ENCODE measurements at regions not wholly inside any gene's neighbourhood (a gene's known extent, or its start where the extent isn't known, plus 50 kb on each side); places are given as distances from the start of the nearest gene placed in this dataset.

GRCh38 chr9:115191667-115192066 is 73.7 kb upstream of the TNC start:
- DNase-seq (ENCODE audit: extremely low read depth, insufficient read length) = no peak

DNA sequence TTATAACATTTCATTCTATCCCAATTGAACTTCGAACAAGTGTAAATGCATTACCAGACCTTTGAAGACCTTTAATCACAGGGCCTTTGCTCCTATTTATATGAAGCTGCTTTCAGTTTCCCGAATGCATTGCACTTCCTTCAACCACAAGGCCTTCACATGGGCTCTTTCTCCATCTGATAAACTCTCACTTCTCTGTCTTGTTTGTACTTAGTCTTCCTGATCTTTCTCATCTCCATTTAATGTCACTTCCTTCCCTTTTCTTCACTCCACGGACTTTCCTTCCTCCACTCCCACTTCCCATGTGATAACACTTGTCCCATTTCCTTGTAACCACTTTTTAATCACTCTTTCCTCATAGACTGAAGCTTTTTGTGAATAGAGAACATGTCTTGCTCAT is 74.3 kb upstream of the TNC start:
- TF ChIP-seq CTCF (IDR thresholded peaks at IDR 0.05; ENCODE audit: insufficient read depth, low read length, poor library complexity, severe bottlenecking) = no peak
- Histone ChIP-seq H3K4me3 (replicated peaks; ENCODE audit: low read depth, low read length) (no peak overlapping the region), H3K27me3 (replicated peaks; ENCODE audit: control insufficient read depth, insufficient read depth, low read length) (no peaks in the 10 kb centered on the region), H3K36me3 (ENCODE audit: control insufficient read depth, insufficient read depth, low read length) (no peaks in the 10 kb centered on the region)
- no peak for DNase-seq (ENCODE audit: extremely low read depth, insufficient read length)

More at GRCh38 chr9:115191667-115192066, 73.7 kb upstream of the TNC start:
- Histone ChIP-seq H3K4me3 (replicated peaks; ENCODE audit: low read depth, low read length) (no peak overlapping the region), H3K27me3 (replicated peaks; ENCODE audit: control insufficient read depth, insufficient read depth, low read length) (no peaks in the 10 kb centered on the region), H3K36me3 (ENCODE audit: control insufficient read depth, insufficient read depth, low read length) (no peaks in the 10 kb centered on the region)
- TF ChIP-seq CTCF (IDR thresholded peaks at IDR 0.05; ENCODE audit: insufficient read depth, low read length, poor library complexity, severe bottlenecking) = no peak

- no peak overlapping the region for H3K4me3 ChIP-seq (replicated peaks; ENCODE audit: low read depth, low read length)
- no peak for TF ChIP-seq CTCF (IDR thresholded peaks at IDR 0.05; ENCODE audit: insufficient read depth, low read length, poor library complexity, severe bottlenecking)
- DNase-seq (ENCODE audit: extremely low read depth, insufficient read length) = no peak
Measured at GRCh38 chr9:115192835-115193525, 75.0 kb upstream of the TNC start.

GRCh38 chr9:115193777-115194176 is 75.8 kb upstream of the TNC start:
- H3K36me3 ChIP-seq (ENCODE audit: control insufficient read depth, insufficient read depth, low read length) = no peaks in the 10 kb centered on the region
- no peak overlapping the region for H3K4me3 ChIP-seq (replicated peaks; ENCODE audit: low read depth, low read length)
- no peaks in the 10 kb centered on the region for H3K27me3 ChIP-seq (replicated peaks; ENCODE audit: control insufficient read depth, insufficient read depth, low read length)
- no peak for DNase-seq (ENCODE audit: extremely low read depth, insufficient read length)
- TF ChIP-seq CTCF (IDR thresholded peaks at IDR 0.05; ENCODE audit: insufficient read depth, low read length, poor library complexity, severe bottlenecking) = no peak

More at GRCh38 chr9:115192835-115193525, 75.0 kb upstream of the TNC start:
- H3K36me3 ChIP-seq (ENCODE audit: control insufficient read depth, insufficient read depth, low read length) = no peaks in the 10 kb centered on the region
- no peaks in the 10 kb centered on the region for H3K27me3 ChIP-seq (replicated peaks; ENCODE audit: control insufficient read depth, insufficient read depth, low read length)

- H3K4me3 ChIP-seq (replicated peaks; ENCODE audit: low read depth, low read length) = no peak overlapping the region
- no peaks in the 10 kb centered on the region for H3K27me3 ChIP-seq (replicated peaks; ENCODE audit: control insufficient read depth, insufficient read depth, low read length)
- H3K36me3 ChIP-seq (ENCODE audit: control insufficient read depth, insufficient read depth, low read length) = no peaks in the 10 kb centered on the region
- DNase-seq (ENCODE audit: extremely low read depth, insufficient read length) = no peak
- no peak for TF ChIP-seq CTCF (IDR thresholded peaks at IDR 0.05; ENCODE audit: insufficient read depth, low read length, poor library complexity, severe bottlenecking)
Measured at GRCh38 chr9:115194216-115194615, 76.3 kb upstream of the TNC start.

GRCh38 chr9:115195912-115196311 is 78.0 kb upstream of the TNC start:
- DNase-seq (ENCODE audit: extremely low read depth, insufficient read length) = no peak
- TF ChIP-seq CTCF (IDR thresholded peaks at IDR 0.05; ENCODE audit: insufficient read depth, low read length, poor library complexity, severe bottlenecking) = no peak
- no peaks in the 10 kb centered on the region for H3K27me3 ChIP-seq (replicated peaks; ENCODE audit: control insufficient read depth, insufficient read depth, low read length)
- no peaks in the 10 kb centered on the region for H3K36me3 ChIP-seq (ENCODE audit: control insufficient read depth, insufficient read depth, low read length)
- no peak overlapping the region for H3K4me3 ChIP-seq (replicated peaks; ENCODE audit: low read depth, low read length)

Measured in GM06990 (cell line).